ENCODE measurements at regions not wholly inside any gene's neighbourhood (a gene's known extent, or its start where the extent isn't known, plus 50 kb on each side); places are given as distances from the start of the nearest gene placed in this dataset.

DNA sequence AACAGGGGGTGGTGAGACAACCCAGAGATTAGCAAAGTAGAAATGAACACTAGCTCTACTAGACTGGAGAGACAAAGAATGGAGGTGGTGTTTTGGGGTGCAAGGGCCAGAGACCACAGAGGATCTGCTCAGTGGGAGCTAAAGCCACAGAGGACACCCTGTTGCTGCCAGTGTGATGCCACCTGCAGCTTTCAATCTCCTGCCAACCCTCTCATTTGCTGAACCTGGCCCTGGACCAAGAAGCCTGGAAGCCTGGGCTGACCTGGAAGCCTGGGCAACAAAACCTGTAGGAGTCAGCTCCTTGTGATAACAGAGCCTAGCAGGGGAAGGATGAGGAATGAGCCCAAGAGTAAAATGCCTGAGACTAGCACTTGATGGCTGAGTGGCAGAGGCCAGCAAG is 81.1 kb upstream of the ADO start:
- H3K27me3 ChIP-seq (replicated peaks in 1 of 7), result no peaks in the 10 kb centered on the region
- TF ChIP-seq POLR2AphosphoS5 (IDR thresholded peaks at IDR 0.05) (no peak), POLR2A (IDR thresholded peaks at IDR 0.05) (no peak)
- TF ChIP-seq, protein P1, sequence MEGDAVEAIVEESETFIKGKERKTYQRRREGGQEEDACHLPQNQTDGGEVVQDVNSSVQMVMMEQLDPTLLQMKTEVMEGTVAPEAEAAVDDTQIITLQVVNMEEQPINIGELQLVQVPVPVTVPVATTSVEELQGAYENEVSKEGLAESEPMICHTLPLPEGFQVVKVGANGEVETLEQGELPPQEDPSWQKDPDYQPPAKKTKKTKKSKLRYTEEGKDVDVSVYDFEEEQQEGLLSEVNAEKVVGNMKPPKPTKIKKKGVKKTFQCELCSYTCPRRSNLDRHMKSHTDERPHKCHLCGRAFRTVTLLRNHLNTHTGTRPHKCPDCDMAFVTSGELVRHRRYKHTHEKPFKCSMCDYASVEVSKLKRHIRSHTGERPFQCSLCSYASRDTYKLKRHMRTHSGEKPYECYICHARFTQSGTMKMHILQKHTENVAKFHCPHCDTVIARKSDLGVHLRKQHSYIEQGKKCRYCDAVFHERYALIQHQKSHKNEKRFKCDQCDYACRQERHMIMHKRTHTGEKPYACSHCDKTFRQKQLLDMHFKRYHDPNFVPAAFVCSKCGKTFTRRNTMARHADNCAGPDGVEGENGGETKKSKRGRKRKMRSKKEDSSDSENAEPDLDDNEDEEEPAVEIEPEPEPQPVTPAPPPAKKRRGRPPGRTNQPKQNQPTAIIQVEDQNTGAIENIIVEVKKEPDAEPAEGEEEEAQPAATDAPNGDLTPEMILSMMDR (IDR thresholded peaks at IDR 0.05 in 8 of 11, conservative IDR thresholded peaks at IDR 0.05 in 3 of 11), result no peak
- DNase-seq, result no peak
- no peaks in the 10 kb centered on the region for H3K4me1 ChIP-seq
- no peak overlapping the region for H3K27ac ChIP-seq
- no peaks in the 10 kb centered on the region for H3K36me3 ChIP-seq
- H3K4me3 ChIP-seq, result no peak overlapping the region
- intact Hi-C loops (cut with DNase I; ENCODE audit: low total_unique reads), result no loop called here
- no peaks in the 10 kb centered on the region for H3K9me3 ChIP-seq

DNA sequence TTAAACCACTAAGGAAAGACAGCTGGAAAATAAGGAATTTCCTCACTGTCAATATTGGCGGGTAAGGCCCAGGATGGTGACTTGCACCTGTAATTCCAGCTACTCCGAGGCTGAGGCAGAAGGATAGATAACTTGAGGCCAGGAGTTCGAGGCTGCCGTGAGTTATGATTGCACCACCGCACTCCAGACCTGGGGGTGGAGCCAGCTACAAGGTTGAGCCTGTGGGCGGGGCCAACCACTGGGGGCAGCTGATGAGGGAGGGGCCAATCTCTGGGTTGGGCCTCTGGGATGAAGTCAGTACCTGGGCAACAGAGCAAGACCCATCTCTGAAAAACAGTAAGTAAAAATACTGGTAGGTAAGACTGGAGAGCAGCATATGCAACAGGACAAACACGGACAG is 80.1 kb upstream of the ADO start:
- Histone ChIP-seq H3K27ac (no peak overlapping the region), H3K27me3 (replicated peaks in 1 of 7) (no peaks in the 10 kb centered on the region), H3K4me3 (no peak overlapping the region), H3K36me3 (no peaks in the 10 kb centered on the region), H3K4me1 (no peaks in the 10 kb centered on the region), H3K9me3 (no peaks in the 10 kb centered on the region)
- WGBS, 5 donors, result 85 to 96% (median 88%) methylated on average over 7 of the region's 7 CpGs
- DNase-seq, result no peak
- intact Hi-C loops (cut with DNase I; ENCODE audit: low total_unique reads), result no loop called here
- TF ChIP-seq, protein P1 (IDR thresholded peaks at IDR 0.05 in 8 of 11, conservative IDR thresholded peaks at IDR 0.05 in 3 of 11), result no peak
- TF ChIP-seq POLR2A (IDR thresholded peaks at IDR 0.05) (no peak), POLR2AphosphoS5 (IDR thresholded peaks at IDR 0.05) (no peak)

DNA sequence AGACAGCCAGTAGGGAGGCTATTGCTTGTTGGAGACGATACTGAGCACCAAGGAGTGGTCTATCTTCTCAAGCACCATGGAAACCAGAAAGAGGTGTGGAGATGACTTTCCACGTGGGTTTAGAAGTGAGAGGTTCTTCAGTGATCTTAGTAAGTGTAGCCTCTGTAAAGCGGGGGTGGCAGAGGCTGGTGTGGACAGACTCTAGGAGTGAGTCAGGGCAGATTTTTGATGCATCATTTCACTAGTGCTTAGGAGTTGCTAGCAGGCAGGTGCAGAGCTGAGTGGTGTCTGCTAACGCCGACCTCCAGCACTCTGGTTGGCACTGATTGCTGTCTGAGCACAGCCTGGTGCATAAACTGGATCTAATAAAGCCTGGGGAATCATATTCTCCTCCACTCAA is 78.4 kb upstream of the ADO start:
- H3K4me1 ChIP-seq, result no peaks in the 10 kb centered on the region
- H3K27ac ChIP-seq, result no peak overlapping the region
- 64 to 78% (median 70%) methylated on average over 5 of the region's 5 CpGs for WGBS, 5 donors
- no peaks in the 10 kb centered on the region for H3K36me3 ChIP-seq
- no peaks in the 10 kb centered on the region for H3K9me3 ChIP-seq
- intact Hi-C loops (cut with DNase I; ENCODE audit: low total_unique reads), result no loop called here
- no peaks in the 10 kb centered on the region for H3K27me3 ChIP-seq (replicated peaks in 1 of 7)
- no peak overlapping the region for H3K4me3 ChIP-seq
- no peak for DNase-seq
- TF ChIP-seq, protein P1 (IDR thresholded peaks at IDR 0.05 in 8 of 11, conservative IDR thresholded peaks at IDR 0.05 in 3 of 11), result no peak
- TF ChIP-seq POLR2A (IDR thresholded peaks at IDR 0.05) (no peak), POLR2AphosphoS5 (IDR thresholded peaks at IDR 0.05) (no peak)

DNA sequence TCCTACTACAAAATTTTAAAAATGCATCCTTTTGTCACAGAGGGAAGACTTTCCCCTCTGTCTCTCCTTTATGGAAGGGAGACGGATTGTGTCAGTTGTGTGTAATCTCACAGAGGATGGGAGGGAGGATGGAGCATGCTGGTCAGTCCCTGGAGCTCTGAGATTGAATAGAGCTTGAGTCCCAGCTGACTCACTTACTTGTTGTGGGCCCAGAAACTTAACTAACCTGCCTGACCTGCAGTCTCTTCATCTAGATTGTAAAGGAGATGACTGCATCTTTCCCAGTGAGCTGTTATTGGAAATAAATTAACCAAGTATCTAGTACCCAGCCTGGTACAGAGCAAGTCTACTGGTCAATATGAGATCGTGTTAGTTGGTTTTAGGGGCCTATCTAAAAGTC is 77.9 kb upstream of the ADO start:
- Histone ChIP-seq H3K36me3 (no peaks in the 10 kb centered on the region), H3K4me1 (no peaks in the 10 kb centered on the region), H3K9me3 (no peaks in the 10 kb centered on the region), H3K27me3 (replicated peaks in 1 of 7) (no peaks in the 10 kb centered on the region), H3K4me3 (no peak overlapping the region), H3K27ac (no peak overlapping the region)
- TF ChIP-seq POLR2A (IDR thresholded peaks at IDR 0.05) (no peak), POLR2AphosphoS5 (IDR thresholded peaks at IDR 0.05) (no peak)
- TF ChIP-seq, protein P1 (IDR thresholded peaks at IDR 0.05 in 8 of 11, conservative IDR thresholded peaks at IDR 0.05 in 3 of 11), result no peak
- intact Hi-C loops (cut with DNase I; ENCODE audit: low total_unique reads), result no loop called here
- 88 to 97% (median 90%) methylated on average over 2 of the region's 2 CpGs for WGBS, 5 donors
- DNase-seq, result no peak

All from spleen (tissue), 11 donors.